Fibroblast of mammary gland (primary cell): ENCODE measurements at regions not wholly inside any gene's neighbourhood (a gene's known extent, or its start where the extent isn't known, plus 50 kb on each side); places are given as distances from the start of the nearest gene placed in this dataset.
"Not testable (repeated sequence)": the region's sequence is repeated elsewhere in the genome, so short reads cannot be mapped to it uniquely, and the experiment has no call there.

ENCODE experiments used
- DNase-seq: peaks from one replicate; pipeline ENCODE4 v3.0.0-alpha.2; 2010; ENCODE audit warnings: low read depth
- H3K4me3 ChIP-seq: 2 replicates; pipeline ENCODE4 v1.5.1; 2011; ENCODE audit warnings: low read depth, mild to moderate bottlenecking, low read length, moderate library complexity; ENCODE audit not compliant: control insufficient read depth
- CTCF ChIP-seq: conservative IDR thresholded peaks from 2 replicates; pipeline ENCODE4 v1.5.1; 2011; ENCODE audit warnings: low read depth, low read length, inconsistent platforms; ENCODE audit not compliant: control insufficient read depth, insufficient read depth

- no peak for DNase-seq
- H3K4me3 ChIP-seq = no peak overlapping the region
- TF ChIP-seq CTCF = no peak
These were observed 264.4 kb downstream of the MEX3B start for GRCh38 chr15:81781395-81781794.

GRCh38 chr15:81780966-81781365 lies 264.9 kb downstream of the MEX3B start:
- no peak for DNase-seq
- no peak overlapping the region for H3K4me3 ChIP-seq
- TF ChIP-seq CTCF = no peak

- DNase-seq = no peak
- H3K4me3 ChIP-seq = no peak overlapping the region
- no peak for TF ChIP-seq CTCF
These were observed 266.6 kb downstream of the MEX3B start for GRCh38 chr15:81779181-81779580.

- H3K4me3 ChIP-seq = no peak overlapping the region
- DNase-seq = no peak
- TF ChIP-seq CTCF = no peak
These were observed 268.3 kb downstream of the MEX3B start for GRCh38 chr15:81777546-81777945.

GRCh38 chr15:81776976-81777375 lies 268.8 kb downstream of the MEX3B start:
- no peak for TF ChIP-seq CTCF
- H3K4me3 ChIP-seq = no peak overlapping the region
- no peak for DNase-seq

GRCh38 chr15:81775779-81776178 lies 270.0 kb downstream of the MEX3B start:
- DNase-seq, H3K4me3 ChIP-seq: not testable (repeated sequence)

GRCh38 chr15:81774309-81774708 lies 271.5 kb downstream of the MEX3B start:
- no peak for TF ChIP-seq CTCF

GRCh38 chr15:81768773-81769172 lies 277.0 kb downstream of the MEX3B start:
- no peak for DNase-seq
- no peak for TF ChIP-seq CTCF
- H3K4me3 ChIP-seq = no peak overlapping the region

More at GRCh38 chr15:81774309-81774708, 271.5 kb downstream of the MEX3B start:
- no peak for DNase-seq
- no peak overlapping the region for H3K4me3 ChIP-seq
